Karpas-422 (cell line): ENCODE measurements at regions not wholly inside any gene's neighbourhood (a gene's known extent, or its start where the extent isn't known, plus 50 kb on each side); places are given as distances from the start of the nearest gene placed in this dataset.

Experiments used
- DNase-seq: peaks from one replicate; pipeline ENCODE4 v3.0.0-alpha.2; 2015
- H2AFZ ChIP-seq: fragments of 200-600 bp; sonication (generic); 2 replicates; pipeline ENCODE4 v1.6.1; 2014; ENCODE audit warnings: antibody characterized with exemption, low read length, mixed read lengths
- H3K27ac ChIP-seq: fragments of 200-600 bp; sonication (generic); 2 replicates; pipeline ENCODE4 v1.5.1; 2014; ENCODE audit warnings: mild to moderate bottlenecking, low read length, moderate library complexity
- H3K27me3 ChIP-seq: fragments of 200-600 bp; sonication (generic); 2 replicates; pipeline ENCODE4 v1.6.1; 2014; ENCODE audit warnings: low read length, mixed read lengths
- H3K36me3 ChIP-seq: fragments of 200-600 bp; sonication (generic); 2 replicates; pipeline ENCODE4 v1.6.1; 2014; ENCODE audit warnings: low read length, mixed read lengths; ENCODE audit not compliant: insufficient read depth
- H3K4me1 ChIP-seq: fragments of 200-600 bp; sonication (generic); 2 replicates; pipeline ENCODE4 v1.6.1; 2014; ENCODE audit warnings: mild to moderate bottlenecking, low read length, mixed read lengths
- H3K4me2 ChIP-seq: fragments of 200-600 bp; sonication (generic); 2 replicates; pipeline ENCODE4 v1.6.1; 2014; ENCODE audit warnings: low read length, low read depth, mild to moderate bottlenecking; ENCODE audit not compliant: poor library complexity, severe bottlenecking
- H3K4me3 ChIP-seq: fragments of 200-600 bp; sonication (generic); 2 replicates; pipeline ENCODE4 v1.5.1; 2014; ENCODE audit warnings: mild to moderate bottlenecking, antibody characterized with exemption, low read length, mixed read lengths
- H3K79me2 ChIP-seq: fragments of 200-600 bp; sonication (generic); 2 replicates; pipeline ENCODE4 v1.6.1; 2014; ENCODE audit warnings: mild to moderate bottlenecking, low read length, mixed read lengths
- H3K9ac ChIP-seq: fragments of 200-600 bp; sonication (generic); 2 replicates; pipeline ENCODE4 v1.6.0; 2014; ENCODE audit warnings: low read length
- H3K9me2 ChIP-seq: fragments of 200-600 bp; sonication (generic), shearing (Covaris generic); replicated peaks from 2 replicates; pipeline ENCODE4 v1.6.0; 2014; ENCODE audit warnings: mild to moderate bottlenecking, low read length, moderate library complexity; ENCODE audit not compliant: insufficient read depth
- H3K9me3 ChIP-seq: fragments of 300-700, 200-600 bp; sonication (generic); 2 replicates; pipeline ENCODE4 v1.6.1; 2014; ENCODE audit warnings: low read length, mixed read lengths
- H4K20me1 ChIP-seq: fragments of 200-600 bp; sonication (generic); 2 replicates; pipeline ENCODE4 v1.6.1; 2014; ENCODE audit warnings: mild to moderate bottlenecking, antibody characterized with exemption, low read length, low read depth; ENCODE audit not compliant: insufficient read depth

DNA sequence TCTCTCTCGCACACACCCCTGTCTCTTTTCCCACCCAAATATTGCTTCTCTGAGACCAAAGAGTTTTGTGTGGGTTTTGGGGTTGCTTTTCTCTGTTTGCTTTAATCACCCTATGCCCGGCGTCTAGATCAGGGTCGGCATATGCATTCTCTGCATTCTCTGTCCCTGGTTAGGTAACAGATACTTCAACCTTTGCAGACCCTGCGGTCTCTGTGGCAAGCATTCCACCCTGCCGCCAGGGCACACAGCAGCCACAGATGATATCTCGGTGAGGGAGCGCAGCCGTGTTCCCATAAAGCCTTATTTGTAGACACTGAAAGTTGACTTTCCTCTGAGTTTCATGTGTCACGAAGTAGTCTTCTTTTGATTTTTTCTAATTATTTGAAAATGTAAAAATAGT, 110.4 kb upstream of the FZD10 start:
- H3K9ac ChIP-seq = no peak overlapping the region
- H3K4me1 ChIP-seq = no peaks in the 10 kb centered on the region
- no peaks in the 10 kb centered on the region for H3K36me3 ChIP-seq
- H3K9me3 ChIP-seq = peaks cover 8% of the 10 kb centered on the region
- H3K27ac ChIP-seq = no peak overlapping the region
- no peaks in the 10 kb centered on the region for H3K79me2 ChIP-seq
- no peaks in the 10 kb centered on the region for H3K9me2 ChIP-seq
- no peaks in the 10 kb centered on the region for H4K20me1 ChIP-seq
- no peak overlapping the region for H3K4me3 ChIP-seq
- H2AFZ ChIP-seq = no peak overlapping the region
- DNase-seq = no peak
- no peak overlapping the region for H3K4me2 ChIP-seq
- H3K27me3 ChIP-seq = no peaks in the 10 kb centered on the region

DNA sequence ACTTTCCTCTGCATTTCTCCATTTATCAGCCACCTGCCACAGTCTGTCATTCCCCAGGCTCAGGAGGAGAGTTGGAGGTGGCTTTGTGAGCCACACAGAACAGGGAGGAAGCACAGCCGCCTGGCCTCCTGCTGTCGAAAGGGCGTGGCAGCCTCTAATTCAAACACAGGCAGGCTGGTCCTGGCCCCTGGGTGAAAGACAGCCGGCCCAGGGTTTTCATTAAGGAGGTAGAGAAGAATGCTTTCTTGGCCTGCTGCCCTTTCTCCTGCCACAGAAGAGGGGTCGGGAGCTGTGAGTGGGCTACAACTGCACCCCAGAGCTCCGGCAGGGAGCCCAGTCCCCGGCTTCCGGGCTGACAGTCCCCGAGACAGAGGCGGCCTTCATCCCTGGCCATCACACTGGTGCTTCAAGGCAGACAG, 108.6 kb upstream of the FZD10 start:
- H3K27me3 ChIP-seq = no peaks in the 10 kb centered on the region
- no peaks in the 10 kb centered on the region for H3K36me3 ChIP-seq
- no peak overlapping the region for H3K9ac ChIP-seq
- no peak overlapping the region for H2AFZ ChIP-seq
- H3K9me3 ChIP-seq = peaks cover 8% of the 10 kb centered on the region
- no peaks in the 10 kb centered on the region for H3K4me1 ChIP-seq
- H3K27ac ChIP-seq = no peak overlapping the region
- no peak overlapping the region for H3K4me3 ChIP-seq
- no peaks in the 10 kb centered on the region for H4K20me1 ChIP-seq
- no peak overlapping the region for H3K4me2 ChIP-seq
- H3K9me2 ChIP-seq = no peaks in the 10 kb centered on the region
- H3K79me2 ChIP-seq = no peaks in the 10 kb centered on the region
- DNase-seq = no peak

DNA sequence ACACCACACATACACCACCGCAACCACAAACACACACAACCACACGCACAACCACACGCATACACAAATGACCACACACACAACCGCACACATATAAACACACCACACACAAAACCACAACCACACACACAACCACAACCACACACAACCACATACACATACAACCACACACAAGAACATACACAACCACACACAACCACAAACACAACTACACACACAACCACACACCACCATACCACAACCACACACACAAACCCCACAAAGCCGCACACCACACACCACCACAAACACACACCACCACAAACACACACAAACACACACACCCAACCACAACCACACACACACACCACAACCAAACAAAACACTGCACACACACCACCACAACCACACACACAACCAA, 107.5 kb upstream of the FZD10 start:
- no peaks in the 10 kb centered on the region for H3K79me2 ChIP-seq
- H3K9me2 ChIP-seq = no peaks in the 10 kb centered on the region
- no peak for DNase-seq
- no peak overlapping the region for H3K9ac ChIP-seq
- no peak overlapping the region for H3K27ac ChIP-seq
- H3K27me3 ChIP-seq = no peaks in the 10 kb centered on the region
- H2AFZ ChIP-seq = no peak overlapping the region
- no peaks in the 10 kb centered on the region for H4K20me1 ChIP-seq
- H3K4me2 ChIP-seq = no peak overlapping the region
- no peaks in the 10 kb centered on the region for H3K4me1 ChIP-seq
- H3K9me3 ChIP-seq = peaks cover 8% of the 10 kb centered on the region
- no peak overlapping the region for H3K4me3 ChIP-seq
- no peaks in the 10 kb centered on the region for H3K36me3 ChIP-seq

DNA sequence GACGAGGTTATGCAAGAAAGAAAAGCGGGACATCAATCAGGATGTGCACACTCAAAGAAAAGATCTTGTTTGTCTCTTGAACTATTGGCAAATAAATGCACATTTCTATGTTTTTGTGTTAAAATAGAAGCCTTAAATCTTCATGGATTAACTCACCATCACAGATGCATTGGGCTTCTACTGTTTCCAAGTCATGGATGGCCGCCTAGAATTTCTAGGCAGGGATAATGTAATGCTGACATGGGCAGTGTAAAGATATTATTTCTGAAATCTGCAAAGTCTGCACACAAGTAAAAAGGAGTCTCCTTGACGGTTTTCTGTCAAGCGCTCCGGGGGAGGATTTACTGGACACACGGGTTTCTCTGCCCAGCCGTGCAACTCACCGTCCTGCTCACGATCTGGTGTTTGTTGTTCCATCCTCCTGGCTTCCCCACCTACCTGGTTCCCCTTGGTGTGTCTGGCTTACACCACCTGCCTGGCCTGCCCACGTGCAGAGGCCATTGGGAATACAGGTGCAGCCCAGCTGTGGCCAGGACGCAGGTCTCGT, 103.3 kb upstream of the FZD10 start:
- no peaks in the 10 kb centered on the region for H3K4me1 ChIP-seq
- H2AFZ ChIP-seq = no peak overlapping the region
- no peak for DNase-seq
- H3K36me3 ChIP-seq = no peaks in the 10 kb centered on the region
- H3K4me3 ChIP-seq = no peak overlapping the region
- no peaks in the 10 kb centered on the region for H3K79me2 ChIP-seq
- H3K27me3 ChIP-seq = no peaks in the 10 kb centered on the region
- no peaks in the 10 kb centered on the region for H4K20me1 ChIP-seq
- no peak overlapping the region for H3K9ac ChIP-seq
- no peak overlapping the region for H3K4me2 ChIP-seq
- peaks cover 8% of the 10 kb centered on the region for H3K9me3 ChIP-seq
- no peaks in the 10 kb centered on the region for H3K9me2 ChIP-seq
- no peak overlapping the region for H3K27ac ChIP-seq

DNA sequence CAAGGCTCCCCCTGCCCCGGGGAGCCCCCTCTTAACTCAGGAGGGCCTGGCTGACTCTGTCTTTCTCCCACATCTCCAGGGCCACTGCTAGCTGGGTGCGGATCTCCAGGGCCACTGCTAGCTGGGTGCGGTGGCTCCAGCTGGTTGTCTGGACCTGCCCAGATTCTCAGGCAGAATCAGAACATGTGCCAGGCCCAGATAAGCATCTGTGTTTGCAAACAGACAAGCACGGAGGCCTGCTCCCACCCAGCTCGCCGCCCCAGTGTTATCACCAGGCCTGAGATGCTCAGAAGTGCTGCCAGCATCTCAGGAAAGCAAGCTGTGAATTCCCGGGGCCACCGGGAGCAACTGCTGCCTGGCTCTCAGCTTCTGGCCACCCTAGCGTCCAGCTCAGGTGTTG, 98.4 kb upstream of the FZD10 start:
- H3K9me2 ChIP-seq = no peaks in the 10 kb centered on the region
- H3K36me3 ChIP-seq = no peaks in the 10 kb centered on the region
- no peak overlapping the region for H3K9ac ChIP-seq
- no peak overlapping the region for H3K4me2 ChIP-seq
- H3K79me2 ChIP-seq = no peaks in the 10 kb centered on the region
- no peaks in the 10 kb centered on the region for H3K4me1 ChIP-seq
- H3K27ac ChIP-seq = no peak overlapping the region
- no peaks in the 10 kb centered on the region for H4K20me1 ChIP-seq
- no peak overlapping the region for H2AFZ ChIP-seq
- no peaks in the 10 kb centered on the region for H3K27me3 ChIP-seq
- DNase-seq = no peak
- H3K4me3 ChIP-seq = no peak overlapping the region
- no peaks in the 10 kb centered on the region; the same call in 1 of the 2 replicates for H3K9me3 ChIP-seq

DNA sequence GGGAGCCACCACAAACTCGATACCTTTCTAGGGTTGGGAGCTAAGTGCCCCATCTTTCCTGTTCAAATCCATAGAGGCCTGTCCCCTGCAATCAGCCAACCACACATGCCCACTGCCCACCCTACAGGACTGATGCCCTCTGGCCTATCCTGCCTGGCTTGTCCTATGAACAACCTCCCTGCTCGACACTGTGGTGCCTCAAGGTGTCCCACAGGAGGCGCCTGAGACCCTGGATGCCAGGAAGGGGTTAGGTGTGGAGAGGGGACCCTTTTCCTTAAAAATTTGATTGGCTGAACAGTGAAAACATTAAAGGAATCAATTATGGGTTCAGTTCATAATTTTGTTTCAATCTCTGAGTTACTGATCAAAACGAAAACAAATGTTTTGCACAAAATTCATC, 97.3 kb upstream of the FZD10 start:
- Histone ChIP-seq H3K9me3 (peaks cover 3% of the 10 kb centered on the region), H3K27me3 (no peaks in the 10 kb centered on the region), H3K4me3 (no peak overlapping the region), H3K4me2 (no peak overlapping the region), H3K9ac (no peak overlapping the region), H3K79me2 (no peaks in the 10 kb centered on the region), H3K4me1 (no peaks in the 10 kb centered on the region), H4K20me1 (no peaks in the 10 kb centered on the region), H3K27ac (no peak overlapping the region), H2AFZ (no peak overlapping the region), H3K9me2 (no peaks in the 10 kb centered on the region), H3K36me3 (no peaks in the 10 kb centered on the region)
- no peak for DNase-seq

DNA sequence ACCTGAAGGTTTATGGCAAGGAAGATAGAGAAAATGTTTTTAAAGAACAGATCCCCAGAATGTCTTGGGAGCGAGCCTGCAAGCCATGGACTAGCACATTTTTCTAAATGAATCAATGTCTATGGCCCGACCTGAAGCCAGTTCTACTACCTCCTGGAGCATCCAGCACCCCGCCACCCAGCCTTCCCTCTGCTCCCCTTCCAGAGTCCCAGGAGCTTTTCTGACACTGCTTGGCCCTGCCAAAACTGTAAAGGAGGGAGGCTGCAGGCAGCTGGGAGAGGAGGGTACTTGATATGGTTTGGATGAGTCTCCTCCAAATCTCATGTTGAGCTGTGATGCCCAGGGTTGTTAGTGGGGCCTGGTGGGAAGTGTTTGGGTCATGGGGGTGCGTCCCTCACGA, 95.5 kb upstream of the FZD10 start:
- Histone ChIP-seq H3K79me2 (no peaks in the 10 kb centered on the region), H2AFZ (no peak overlapping the region), H3K4me1 (no peaks in the 10 kb centered on the region), H4K20me1 (no peaks in the 10 kb centered on the region), H3K9ac (no peak overlapping the region), H3K9me3 (peaks cover 3% of the 10 kb centered on the region), H3K9me2 (no peaks in the 10 kb centered on the region), H3K27me3 (no peaks in the 10 kb centered on the region), H3K4me3 (no peak overlapping the region), H3K4me2 (no peak overlapping the region), H3K36me3 (no peaks in the 10 kb centered on the region), H3K27ac (no peak overlapping the region)
- DNase-seq = no peak

DNA sequence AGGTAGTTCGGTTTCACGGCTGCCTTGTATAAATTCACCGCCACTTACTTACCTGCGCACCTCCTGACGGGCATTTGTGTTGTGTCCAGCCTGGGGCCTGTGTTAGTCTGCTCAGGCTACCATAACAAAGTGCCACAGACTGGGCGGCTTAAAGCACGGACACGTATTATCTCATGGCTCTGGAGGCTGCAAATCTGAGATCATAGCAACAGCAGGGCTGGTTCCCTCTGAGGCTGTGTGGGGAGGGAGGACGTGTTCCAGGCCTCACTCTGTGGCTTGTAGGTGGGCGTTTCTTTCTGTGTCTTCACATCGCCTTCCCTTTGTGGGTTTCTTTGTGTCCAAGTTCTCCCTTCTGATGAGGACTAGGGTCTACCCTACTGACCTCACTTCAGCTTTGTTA, 93.5 kb upstream of the FZD10 start:
- Histone ChIP-seq H3K36me3 (no peaks in the 10 kb centered on the region), H3K27me3 (no peaks in the 10 kb centered on the region), H3K9me3 (peaks cover 3% of the 10 kb centered on the region; the same call in 1 of the 2 replicates), H3K4me3 (no peak overlapping the region), H3K79me2 (no peaks in the 10 kb centered on the region), H3K4me2 (no peak overlapping the region), H3K9me2 (no peaks in the 10 kb centered on the region), H4K20me1 (no peaks in the 10 kb centered on the region), H3K4me1 (no peaks in the 10 kb centered on the region), H3K9ac (no peak overlapping the region), H2AFZ (no peak overlapping the region), H3K27ac (no peak overlapping the region)
- DNase-seq = no peak

DNA sequence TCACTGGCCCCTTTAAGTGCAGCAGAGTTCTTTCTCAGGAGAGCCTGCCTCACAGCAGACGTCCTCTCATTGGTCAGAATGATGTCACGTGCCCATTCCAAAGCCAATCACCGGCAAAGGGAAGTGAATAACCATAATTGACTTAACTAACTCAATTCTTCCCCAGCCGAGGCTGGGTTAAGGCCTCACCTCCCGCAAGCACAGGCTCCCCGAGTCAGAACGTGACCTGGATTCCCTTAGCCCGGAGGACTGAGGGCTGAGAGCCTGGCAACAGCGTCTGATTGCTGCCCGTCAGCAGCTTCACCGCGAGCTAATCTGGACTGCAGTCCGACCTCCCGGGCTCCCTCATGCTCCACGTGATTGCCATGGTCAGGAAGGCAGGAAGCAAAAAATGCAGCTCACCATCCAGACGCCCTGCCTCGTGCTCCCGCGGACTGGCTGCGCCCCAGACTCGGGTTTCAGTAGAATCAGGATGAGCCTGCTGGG, 92.1 kb upstream of the FZD10 start:
- Histone ChIP-seq H4K20me1 (no peaks in the 10 kb centered on the region), H3K4me3 (no peak overlapping the region), H3K36me3 (no peaks in the 10 kb centered on the region), H2AFZ (no peak overlapping the region), H3K9me3 (peaks cover 3% of the 10 kb centered on the region; the same call in 1 of the 2 replicates), H3K27me3 (no peaks in the 10 kb centered on the region), H3K9ac (no peak overlapping the region), H3K27ac (no peak overlapping the region), H3K4me2 (no peak overlapping the region), H3K4me1 (no peaks in the 10 kb centered on the region), H3K79me2 (no peaks in the 10 kb centered on the region), H3K9me2 (no peaks in the 10 kb centered on the region)
- DNase-seq = no peak
